ENCODE measurements at regions not wholly inside any gene's neighbourhood (a gene's known extent, or its start where the extent isn't known, plus 50 kb on each side); places are given as distances from the start of the nearest gene placed in this dataset.

DNA sequence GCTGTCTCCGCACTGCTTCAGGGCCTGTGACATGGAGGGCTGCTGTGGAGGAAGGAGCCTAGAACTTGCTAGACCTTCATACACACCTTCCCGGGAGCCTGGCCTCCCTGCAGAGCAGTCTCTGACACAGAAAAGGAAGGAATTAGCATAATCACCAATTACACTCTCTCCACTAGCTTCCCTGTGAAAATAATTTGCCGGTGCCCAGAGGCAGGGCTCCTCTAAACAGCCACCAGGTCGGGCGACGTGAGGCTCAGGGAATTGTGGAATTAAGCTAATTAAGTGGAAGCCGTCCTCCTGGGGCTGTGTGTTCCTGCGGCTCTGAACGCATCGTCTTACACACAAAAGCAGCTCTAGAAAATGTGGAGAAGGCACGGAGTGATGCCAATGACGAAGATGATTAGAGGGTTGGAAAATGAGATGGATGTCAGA, 82.6 kb downstream of the NENF start:
- TF ChIP-seq, protein P1, sequence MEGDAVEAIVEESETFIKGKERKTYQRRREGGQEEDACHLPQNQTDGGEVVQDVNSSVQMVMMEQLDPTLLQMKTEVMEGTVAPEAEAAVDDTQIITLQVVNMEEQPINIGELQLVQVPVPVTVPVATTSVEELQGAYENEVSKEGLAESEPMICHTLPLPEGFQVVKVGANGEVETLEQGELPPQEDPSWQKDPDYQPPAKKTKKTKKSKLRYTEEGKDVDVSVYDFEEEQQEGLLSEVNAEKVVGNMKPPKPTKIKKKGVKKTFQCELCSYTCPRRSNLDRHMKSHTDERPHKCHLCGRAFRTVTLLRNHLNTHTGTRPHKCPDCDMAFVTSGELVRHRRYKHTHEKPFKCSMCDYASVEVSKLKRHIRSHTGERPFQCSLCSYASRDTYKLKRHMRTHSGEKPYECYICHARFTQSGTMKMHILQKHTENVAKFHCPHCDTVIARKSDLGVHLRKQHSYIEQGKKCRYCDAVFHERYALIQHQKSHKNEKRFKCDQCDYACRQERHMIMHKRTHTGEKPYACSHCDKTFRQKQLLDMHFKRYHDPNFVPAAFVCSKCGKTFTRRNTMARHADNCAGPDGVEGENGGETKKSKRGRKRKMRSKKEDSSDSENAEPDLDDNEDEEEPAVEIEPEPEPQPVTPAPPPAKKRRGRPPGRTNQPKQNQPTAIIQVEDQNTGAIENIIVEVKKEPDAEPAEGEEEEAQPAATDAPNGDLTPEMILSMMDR (conservative IDR thresholded peaks at IDR 0.05; ENCODE audit: low read length), result no peak
- no peak for TF ChIP-seq EZH2phosphoT487 (IDR thresholded peaks at IDR 0.05; ENCODE audit: borderline replicate concordance, low read depth, low read length)

Data from OCI-LY7 (cell line).